ENCODE measurements at regions not wholly inside any gene's neighbourhood (a gene's known extent, or its start where the extent isn't known, plus 50 kb on each side); places are given as distances from the start of the nearest gene placed in this dataset.
A peak's percentile ranks its signal among the peaks of the same experiment; 100 is the strongest.

DNA sequence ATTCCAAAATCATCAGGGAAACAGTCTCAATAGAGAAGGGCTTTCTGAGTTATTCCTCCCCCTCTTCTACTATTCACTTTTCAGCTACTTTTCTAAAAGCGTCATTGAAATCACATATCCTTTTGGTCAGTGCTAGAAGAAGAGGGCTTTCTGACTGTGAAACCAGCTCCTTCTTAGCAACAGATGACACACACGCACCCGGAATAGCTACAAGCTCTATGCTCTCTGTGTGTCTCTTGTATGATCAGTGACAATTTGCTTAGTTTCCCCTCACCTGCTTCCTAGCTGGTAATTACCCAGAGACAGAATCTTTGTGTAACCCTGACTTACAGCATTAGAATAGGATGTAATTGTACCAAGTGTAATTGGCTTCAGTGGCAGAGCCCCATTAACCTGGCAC is 268.1 kb upstream of the SLITRK2 start:
- in situ Hi-C loops (cut with MboI) = no loop called here

DNA sequence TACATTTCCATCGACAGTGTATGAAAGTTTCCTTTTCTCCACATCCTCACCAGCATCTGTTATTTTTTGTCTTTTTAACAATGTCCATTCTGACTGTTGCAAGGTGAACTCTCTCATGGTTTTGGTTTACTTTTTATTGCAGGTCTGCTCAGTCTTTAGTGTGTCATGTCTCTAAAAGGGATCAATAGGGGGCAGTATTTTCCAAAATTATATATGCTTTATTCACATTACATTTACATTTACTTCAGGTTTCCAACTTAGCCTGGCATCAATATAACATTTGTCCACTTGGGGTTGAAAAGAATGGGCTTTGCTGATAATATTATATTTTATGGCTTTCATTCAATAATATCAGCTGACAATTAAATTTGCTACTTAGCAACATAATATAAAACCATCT is 265.0 kb upstream of the SLITRK2 start:
- TF ChIP-seq, protein P1, sequence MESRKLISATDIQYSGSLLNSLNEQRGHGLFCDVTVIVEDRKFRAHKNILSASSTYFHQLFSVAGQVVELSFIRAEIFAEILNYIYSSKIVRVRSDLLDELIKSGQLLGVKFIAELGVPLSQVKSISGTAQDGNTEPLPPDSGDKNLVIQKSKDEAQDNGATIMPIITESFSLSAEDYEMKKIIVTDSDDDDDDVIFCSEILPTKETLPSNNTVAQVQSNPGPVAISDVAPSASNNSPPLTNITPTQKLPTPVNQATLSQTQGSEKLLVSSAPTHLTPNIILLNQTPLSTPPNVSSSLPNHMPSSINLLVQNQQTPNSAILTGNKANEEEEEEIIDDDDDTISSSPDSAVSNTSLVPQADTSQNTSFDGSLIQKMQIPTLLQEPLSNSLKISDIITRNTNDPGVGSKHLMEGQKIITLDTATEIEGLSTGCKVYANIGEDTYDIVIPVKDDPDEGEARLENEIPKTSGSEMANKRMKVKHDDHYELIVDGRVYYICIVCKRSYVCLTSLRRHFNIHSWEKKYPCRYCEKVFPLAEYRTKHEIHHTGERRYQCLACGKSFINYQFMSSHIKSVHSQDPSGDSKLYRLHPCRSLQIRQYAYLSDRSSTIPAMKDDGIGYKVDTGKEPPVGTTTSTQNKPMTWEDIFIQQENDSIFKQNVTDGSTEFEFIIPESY (IDR thresholded peaks at IDR 0.05) = no peak
- TF ChIP-seq WRNIP1 (IDR thresholded peaks at IDR 0.05; ENCODE audit: borderline replicate concordance, low read depth, low read length) (no peak), GABPA (IDR thresholded peaks at IDR 0.05; ENCODE audit: low read depth) (no peak), NFIC (IDR thresholded peaks at IDR 0.05; ENCODE audit: low read depth, low read length) (no peak)
- intact Hi-C loops (cut with micrococcal nuclease; ENCODE audit: unreplicated experiment) = no loop called here
- CTCF ChIA-PET = interaction anchor here (1.7 kb wide), 1 partner anchor 13 kb away, joined by 5 read pairs; no protein-coding TSS in a partner anchor
- BruUV-seq (replicated peaks) = no TSS peak
- in situ Hi-C loops (cut with MboI) = no loop called here
- POLR2A ChIA-PET = no interaction called here
- Histone ChIP-seq H3K27ac (ENCODE audit: control insufficient read depth, insufficient read depth) (no peak overlapping the region), H3K4me2 (ENCODE audit: control insufficient read depth, insufficient read depth) (no peak overlapping the region), H3K79me2 (ENCODE audit: control insufficient read depth, insufficient read depth, low read length) (no peaks in the 10 kb centered on the region), H2AFZ (ENCODE audit: control insufficient read depth, low read depth, low read length) (no peak overlapping the region), H3K4me3 (no peak overlapping the region), H3K9ac (ENCODE audit: control insufficient read depth, insufficient read depth, low read length) (no peak overlapping the region), H3K9me3 (replicated peaks; ENCODE audit: control insufficient read depth, insufficient read depth, low read length) (no peaks in the 10 kb centered on the region), H3K27me3 (replicated peaks in 1 of 2; ENCODE audit: control insufficient read depth in 2 of 2, insufficient read depth in 2 of 2, low read length in 1 of 2) (no peaks in the 10 kb centered on the region), H3K36me3 (ENCODE audit: control insufficient read depth in 2 of 2, insufficient read depth in 2 of 2, low read length in 1 of 2) (no peaks in the 10 kb centered on the region), H3K4me1 (ENCODE audit: control insufficient read depth, insufficient read depth, low read length) (no peaks in the 10 kb centered on the region), H4K20me1 (ENCODE audit: control insufficient read depth, insufficient read depth) (no peaks in the 10 kb centered on the region)
- RAD21 ChIA-PET (ENCODE audit: unreplicated experiment) = no interaction called here
- DNase-seq (ENCODE audit: low read depth, low spot score) (no peak), FAIRE-seq (no peak), ATAC-seq (no peak)
- SMC1A ChIA-PET (ENCODE audit: uncharacterized antibody, unreplicated experiment) = no interaction called here
- 59% methylated on average over 1 of the region's 1 CpG for WGBS (ENCODE audit: insufficient coverage, insufficient replicate concordance, low lambda C conversion rate, missing lambda C conversion rate)

More for the DNA sequence above, 268.1 kb upstream of the SLITRK2 start:
- ATAC-seq (peak; percentile 29; the same call in 1 of the 3 replicates), DNase-seq (ENCODE audit: low read depth, low spot score) (no peak), FAIRE-seq (no peak)
- no TSS peak for BruUV-seq (replicated peaks)
- Histone ChIP-seq H2AFZ (ENCODE audit: control insufficient read depth, low read depth, low read length) (no peak overlapping the region), H3K79me2 (ENCODE audit: control insufficient read depth, insufficient read depth, low read length) (no peaks in the 10 kb centered on the region), H3K27ac (ENCODE audit: control insufficient read depth, insufficient read depth) (no peak overlapping the region), H3K4me3 (no peak overlapping the region), H3K4me2 (ENCODE audit: control insufficient read depth, insufficient read depth) (no peak overlapping the region), H3K36me3 (ENCODE audit: control insufficient read depth in 2 of 2, insufficient read depth in 2 of 2, low read length in 1 of 2) (no peaks in the 10 kb centered on the region), H3K4me1 (ENCODE audit: control insufficient read depth, insufficient read depth, low read length) (no peaks in the 10 kb centered on the region), H3K9ac (ENCODE audit: control insufficient read depth, insufficient read depth, low read length) (no peak overlapping the region), H3K27me3 (replicated peaks in 1 of 2; ENCODE audit: control insufficient read depth in 2 of 2, insufficient read depth in 2 of 2, low read length in 1 of 2) (no peaks in the 10 kb centered on the region), H4K20me1 (ENCODE audit: control insufficient read depth, insufficient read depth) (no peaks in the 10 kb centered on the region), H3K9me3 (replicated peaks; ENCODE audit: control insufficient read depth, insufficient read depth, low read length) (no peaks in the 10 kb centered on the region)
- ChIA-PET SMC1A (ENCODE audit: uncharacterized antibody, unreplicated experiment) (interaction anchor here (0.7 to 1.1 kb wide), 4 partner anchors 8 to 27 kb away, joined by 3 to 5 read pairs (median 4); no protein-coding TSS in a partner anchor), POLR2A (interaction anchor here (0.6 kb wide), 1 partner anchor 72 kb away, joined by 3 read pairs; no protein-coding TSS in a partner anchor), CTCF (no interaction called here), RAD21 (ENCODE audit: unreplicated experiment) (interaction anchor here (0.8 to 1.1 kb wide), 2 partner anchors 45 to 72 kb away, joined by 3 read pairs; no protein-coding TSS in a partner anchor)
- no peak for TF ChIP-seq EGR1 (IDR thresholded peaks at IDR 0.05; ENCODE audit: borderline replicate concordance in 1 of 2, low read depth in 2 of 2, low read length in 2 of 2)
- peak; percentile 95 for TF ChIP-seq RFX5 (IDR thresholded peaks at IDR 0.05; ENCODE audit: low read depth, low read length)
- TF ChIP-seq NFIC (IDR thresholded peaks at IDR 0.05; ENCODE audit: low read depth, low read length) = no peak
- TF ChIP-seq MTA2 (IDR thresholded peaks at IDR 0.05; ENCODE audit: low read depth) = no peak
- TF ChIP-seq YY1 (IDR thresholded peaks at IDR 0.05; ENCODE audit: low read depth, low read length) = no peak
- TF ChIP-seq ZNF217 (IDR thresholded peaks at IDR 0.05) = no peak
- intact Hi-C loops (cut with micrococcal nuclease; ENCODE audit: unreplicated experiment) = no loop called here
- 22% methylated on average over 3 of the region's 3 CpGs for WGBS (ENCODE audit: insufficient coverage, insufficient replicate concordance, low lambda C conversion rate, missing lambda C conversion rate)

All from GM12878 (cell line).